ENCODE measurements at regions not wholly inside any gene's neighbourhood (a gene's known extent, or its start where the extent isn't known, plus 50 kb on each side); places are given as distances from the start of the nearest gene placed in this dataset.

- TF ChIP-seq CTCF (IDR thresholded peaks at IDR 0.05): no peak
- TF ChIP-seq ZFX (IDR thresholded peaks at IDR 0.05; ENCODE audit: borderline replicate concordance): no peak
Measured at GRCh38 chr13:111486801-111487200, 166.4 kb downstream of the TEX29 start.
